ENCODE measurements at regions not wholly inside any gene's neighbourhood (a gene's known extent, or its start where the extent isn't known, plus 50 kb on each side); places are given as distances from the start of the nearest gene placed in this dataset.

GRCh38 chr1:218735436-218736032 is 390.4 kb downstream of the TGFB2 start:
- DNase-seq (ENCODE audit: low read depth in 1 of 2, low spot score in 2 of 2) (no peak), FAIRE-seq (no peak)
- Histone ChIP-seq H3K4me1 (replicated peaks in 1 of 4; ENCODE audit: control insufficient read depth in 3 of 4, insufficient read depth in 4 of 4, low read length in 3 of 4) (no peaks in the 10 kb centered on the region), H3K9ac (replicated peaks in 1 of 4; ENCODE audit: extremely low read depth in 1 of 4, low read depth in 3 of 4, low read length in 3 of 4) (no peak overlapping the region), H2BK15ac (ENCODE audit: low read length) (no peak overlapping the region), H3K14ac (ENCODE audit: insufficient read length) (no peak overlapping the region), H3K79me1 (ENCODE audit: low read depth, low read length) (no peaks in the 10 kb centered on the region), H2BK120ac (replicated peaks; ENCODE audit: low read depth, low read length) (no peak overlapping the region), H3K23me2 (ENCODE audit: low read depth, low read length) (no peaks in the 10 kb centered on the region), H2BK12ac (ENCODE audit: low read depth, low read length) (no peak overlapping the region), H4K8ac (ENCODE audit: extremely low read depth, insufficient read depth, low read length) (no peak overlapping the region), H2AK5ac (ENCODE audit: low read depth, low read length) (no peak overlapping the region), H3K4me3 (ENCODE audit: extremely low read depth in 1 of 4, insufficient read depth in 2 of 4, low read depth in 3 of 4, low read length in 4 of 4) (no peak overlapping the region), H4K20me1 (replicated peaks in 1 of 2; ENCODE audit: control insufficient read depth in 1 of 2, insufficient read depth in 2 of 2, low read length in 2 of 2) (no peaks in the 10 kb centered on the region), H3K79me2 (ENCODE audit: control insufficient read depth in 1 of 2, insufficient read depth in 2 of 2, low read length in 2 of 2) (no peaks in the 10 kb centered on the region), H2BK20ac (ENCODE audit: low read length) (no peak overlapping the region), H4K91ac (replicated peaks; ENCODE audit: insufficient read length, low read length) (no peak overlapping the region), H3K27me3 (replicated peaks in 1 of 4; ENCODE audit: control insufficient read depth in 3 of 4, extremely low read depth in 1 of 4, insufficient read depth in 3 of 4, low read length in 3 of 4) (no peaks in the 10 kb centered on the region), H3K56ac (replicated peaks; ENCODE audit: insufficient read length, low read depth, low read length) (no peak overlapping the region), H3K4ac (replicated peaks; ENCODE audit: insufficient read length, low read depth, low read length) (no peak overlapping the region), H3K18ac (ENCODE audit: extremely low read depth, low read length) (no peak overlapping the region), H3K9me3 (ENCODE audit: insufficient read depth in 2 of 2, low read depth in 1 of 2, low read length in 1 of 2) (no peaks in the 10 kb centered on the region; a peak in 1 of 4 replicates), H3K4me2 (ENCODE audit: insufficient read depth in 1 of 2, low read depth in 2 of 2, low read length in 2 of 2) (no peak overlapping the region), H3K36me3 (ENCODE audit: control insufficient read depth in 2 of 4, insufficient read depth in 4 of 4, low read length in 3 of 4) (no peaks in the 10 kb centered on the region), H3K27ac (ENCODE audit: low read depth, low read length) (no peak overlapping the region), H2BK5ac (ENCODE audit: low read depth, low read length) (no peak overlapping the region), H4K5ac (ENCODE audit: insufficient read length, low read depth, low read length) (no peak overlapping the region), H3K23ac (ENCODE audit: insufficient read length) (no peak overlapping the region), H2AFZ (ENCODE audit: low read length) (no peak overlapping the region)
- ChIA-PET POLR2A (ENCODE audit: partially characterized antibody) (no interaction called here), CTCF (ENCODE audit: partially characterized antibody) (interaction anchor here (0.6 kb wide), 2 partner anchors 103 to 112 kb away, joined by 3 to 5 read pairs; no protein-coding TSS in a partner anchor)
- TF ChIP-seq POU5F1 (IDR thresholded peaks at IDR 0.05; ENCODE audit: low read depth, low read length) (no peak), CHD2 (IDR thresholded peaks at IDR 0.05; ENCODE audit: low read length) (no peak), CBX5 (IDR thresholded peaks at IDR 0.05; ENCODE audit: low read depth, low read length) (no peak), NRF1 (IDR thresholded peaks at IDR 0.05; ENCODE audit: low read depth, low read length) (no peak), TBP (IDR thresholded peaks at IDR 0.05; ENCODE audit: low read depth, low read length) (no peak), PHF8 (conservative IDR thresholded peaks at IDR 0.05; ENCODE audit: low read depth, low read length) (no peak), KDM5A (IDR thresholded peaks at IDR 0.05; ENCODE audit: low read length) (no peak), JUND (IDR thresholded peaks at IDR 0.05; ENCODE audit: low read length) (no peak), TAF7 (optimal IDR thresholded peaks at IDR 0.05; ENCODE audit: borderline replicate concordance, low read depth, low read length) (no peak), SUZ12 (IDR thresholded peaks at IDR 0.05; ENCODE audit: low read length) (no peak), SAP30 (IDR thresholded peaks at IDR 0.05; ENCODE audit: insufficient read depth, insufficient replicate concordance, low read length) (no peak), FOSL1 (IDR thresholded peaks at IDR 0.05; ENCODE audit: insufficient read depth, low read depth, low read length) (no peak)
